ENCODE measurements at regions not wholly inside any gene's neighbourhood (a gene's known extent, or its start where the extent isn't known, plus 50 kb on each side); places are given as distances from the start of the nearest gene placed in this dataset.

- no peak for TF ChIP-seq RAD21 (conservative IDR thresholded peaks at IDR 0.05)
- TF ChIP-seq EP300 (conservative IDR thresholded peaks at IDR 0.05; ENCODE audit: poor library complexity, severe bottlenecking): no peak
- no peak for TF ChIP-seq EZH2 (IDR thresholded peaks at IDR 0.05; ENCODE audit: borderline replicate concordance, insufficient read depth, low read length, poor library complexity, severe bottlenecking)
- peak; percentile 28 for TF ChIP-seq REST (IDR thresholded peaks at IDR 0.05; ENCODE audit: borderline replicate concordance)
- H4K20me1 ChIP-seq (ENCODE audit: insufficient read depth): no peaks in the 10 kb centered on the region
- no peak overlapping the region for H3K9ac ChIP-seq (ENCODE audit: low read length)
- no peaks in the 10 kb centered on the region for H3K9me2 ChIP-seq (ENCODE audit: insufficient read depth, low read length)
- no peaks in the 10 kb centered on the region for H3K36me3 ChIP-seq (ENCODE audit: insufficient read depth, low read length)
- H3K27ac ChIP-seq (ENCODE audit: low read length): no peak overlapping the region
- no peaks in the 10 kb centered on the region for H3F3A ChIP-seq (ENCODE audit: insufficient read depth, low read length, poor library complexity, severe bottlenecking)
- no peaks in the 10 kb centered on the region for H3K79me2 ChIP-seq (replicated peaks; ENCODE audit: insufficient read depth, low read length)
- H3K9me3 ChIP-seq (ENCODE audit: low read length): no peaks in the 10 kb centered on the region
- H3K4me2 ChIP-seq (ENCODE audit: low read length): no peak overlapping the region
- H3K27me3 ChIP-seq (ENCODE audit: insufficient read depth, low read depth, low read length): peaks cover 18% of the 10 kb centered on the region
- H3K4me3 ChIP-seq (ENCODE audit: low read length): no peak overlapping the region
- H2AFZ ChIP-seq (ENCODE audit: low read depth, low read length): no peak overlapping the region
Measured at GRCh38 chr1:59143811-59144210, 153.1 kb upstream of the FGGY start.

GRCh38 chr1:59144959-59145358 is 151.9 kb upstream of the FGGY start:
- no peak overlapping the region for H2AFZ ChIP-seq (ENCODE audit: low read depth, low read length)
- TF ChIP-seq REST (IDR thresholded peaks at IDR 0.05; ENCODE audit: borderline replicate concordance): no peak
- H3K9me2 ChIP-seq (ENCODE audit: insufficient read depth, low read length): no peaks in the 10 kb centered on the region
- H3K4me3 ChIP-seq (ENCODE audit: low read length): no peak overlapping the region
- no peaks in the 10 kb centered on the region for H3K79me2 ChIP-seq (replicated peaks; ENCODE audit: insufficient read depth, low read length)
- H3F3A ChIP-seq (ENCODE audit: insufficient read depth, low read length, poor library complexity, severe bottlenecking): no peaks in the 10 kb centered on the region
- no peak overlapping the region for H3K4me2 ChIP-seq (ENCODE audit: low read length)
- no peak overlapping the region for H3K9ac ChIP-seq (ENCODE audit: low read length)
- H3K36me3 ChIP-seq (ENCODE audit: insufficient read depth, low read length): no peaks in the 10 kb centered on the region
- H3K27ac ChIP-seq (ENCODE audit: low read length): no peak overlapping the region
- peaks cover 18% of the 10 kb centered on the region for H3K27me3 ChIP-seq (ENCODE audit: insufficient read depth, low read depth, low read length)
- H4K20me1 ChIP-seq (ENCODE audit: insufficient read depth): no peaks in the 10 kb centered on the region
- H3K9me3 ChIP-seq (ENCODE audit: low read length): no peaks in the 10 kb centered on the region

GRCh38 chr1:59146056-59146455 is 150.8 kb upstream of the FGGY start:
- Histone ChIP-seq H3K27me3 (ENCODE audit: insufficient read depth, low read depth, low read length) (peaks cover 18% of the 10 kb centered on the region), H3K79me2 (replicated peaks; ENCODE audit: insufficient read depth, low read length) (no peaks in the 10 kb centered on the region), H3K4me3 (ENCODE audit: low read length) (no peak overlapping the region), H3K4me2 (ENCODE audit: low read length) (no peak overlapping the region), H3K9ac (ENCODE audit: low read length) (no peak overlapping the region), H3K9me3 (ENCODE audit: low read length) (no peaks in the 10 kb centered on the region), H3K9me2 (ENCODE audit: insufficient read depth, low read length) (no peaks in the 10 kb centered on the region), H4K20me1 (ENCODE audit: insufficient read depth) (no peaks in the 10 kb centered on the region), H3K36me3 (ENCODE audit: insufficient read depth, low read length) (no peaks in the 10 kb centered on the region), H3F3A (ENCODE audit: insufficient read depth, low read length, poor library complexity, severe bottlenecking) (no peaks in the 10 kb centered on the region), H2AFZ (ENCODE audit: low read depth, low read length) (no peak overlapping the region), H3K27ac (ENCODE audit: low read length) (no peak overlapping the region)
- TF ChIP-seq TAF1 (IDR thresholded peaks at IDR 0.05; ENCODE audit: low read depth) (no peak), POLR2AphosphoS5 (IDR thresholded peaks at IDR 0.05) (no peak), CTCF (IDR thresholded peaks at IDR 0.05; ENCODE audit: poor library complexity, severe bottlenecking) (no peak), MXI1 (conservative IDR thresholded peaks at IDR 0.05; ENCODE audit: poor library complexity, severe bottlenecking) (no peak), RAD21 (conservative IDR thresholded peaks at IDR 0.05) (no peak), EP300 (conservative IDR thresholded peaks at IDR 0.05; ENCODE audit: poor library complexity, severe bottlenecking) (no peak)
